Choroid plexus epithelial cell (primary cell): ENCODE measurements at regions not wholly inside any gene's neighbourhood (a gene's known extent, or its start where the extent isn't known, plus 50 kb on each side); places are given as distances from the start of the nearest gene placed in this dataset.

Experiments
- DNase-seq: peaks from one replicate; pipeline ENCODE4 v3.0.0-alpha.2; 2010; ENCODE audit warnings: low read depth
- H3K4me3 ChIP-seq: 2 replicates; pipeline ENCODE4 v1.5.1; 2011; ENCODE audit warnings: low read depth, mild to moderate bottlenecking, control low read depth, low read length, moderate library complexity
- CTCF ChIP-seq: conservative IDR thresholded peaks from 2 replicates; pipeline ENCODE4 v1.5.1; 2011; ENCODE audit warnings: low read depth, mild to moderate bottlenecking, control low read depth, inconsistent platforms, low read length, moderate library complexity

- peak; percentile 10 for DNase-seq
- H3K4me3 ChIP-seq, result no peak overlapping the region
- TF ChIP-seq CTCF, result no peak
Observed at GRCh38 chr18:31261792-31262582, 56.0 kb upstream of the DSG1 start.

- DNase-seq, result no peak
- TF ChIP-seq CTCF, result no peak
- H3K4me3 ChIP-seq, result no peak overlapping the region
Observed at GRCh38 chr18:31267823-31268481, 50.0 kb upstream of the DSG1 start.
